ENCODE measurements at regions not wholly inside any gene's neighbourhood (a gene's known extent, or its start where the extent isn't known, plus 50 kb on each side); places are given as distances from the start of the nearest gene placed in this dataset.

GRCh38 chr1:189607477-189608096, 870.1 kb downstream of the BRINP3 start:
- no peak for TF ChIP-seq EZH2 (IDR thresholded peaks at IDR 0.05; ENCODE audit: borderline replicate concordance, insufficient read depth, low read length, poor library complexity, severe bottlenecking)
- TF ChIP-seq EP300 (conservative IDR thresholded peaks at IDR 0.05; ENCODE audit: poor library complexity, severe bottlenecking) = no peak
